Fibroblast of skin of left biceps (primary cell): ENCODE measurements at regions not wholly inside any gene's neighbourhood (a gene's known extent, or its start where the extent isn't known, plus 50 kb on each side); places are given as distances from the start of the nearest gene placed in this dataset.
"Not testable (repeated sequence)": the region's sequence is repeated elsewhere in the genome, so short reads cannot be mapped to it uniquely, and the experiment has no call there.

Experiments
- DNase-seq, 2 experiments: peaks; one replicate each; pipeline ENCODE4 v3.0.0-alpha.2; 2013; ENCODE audit warnings: low read depth in 2 of 2

DNA sequence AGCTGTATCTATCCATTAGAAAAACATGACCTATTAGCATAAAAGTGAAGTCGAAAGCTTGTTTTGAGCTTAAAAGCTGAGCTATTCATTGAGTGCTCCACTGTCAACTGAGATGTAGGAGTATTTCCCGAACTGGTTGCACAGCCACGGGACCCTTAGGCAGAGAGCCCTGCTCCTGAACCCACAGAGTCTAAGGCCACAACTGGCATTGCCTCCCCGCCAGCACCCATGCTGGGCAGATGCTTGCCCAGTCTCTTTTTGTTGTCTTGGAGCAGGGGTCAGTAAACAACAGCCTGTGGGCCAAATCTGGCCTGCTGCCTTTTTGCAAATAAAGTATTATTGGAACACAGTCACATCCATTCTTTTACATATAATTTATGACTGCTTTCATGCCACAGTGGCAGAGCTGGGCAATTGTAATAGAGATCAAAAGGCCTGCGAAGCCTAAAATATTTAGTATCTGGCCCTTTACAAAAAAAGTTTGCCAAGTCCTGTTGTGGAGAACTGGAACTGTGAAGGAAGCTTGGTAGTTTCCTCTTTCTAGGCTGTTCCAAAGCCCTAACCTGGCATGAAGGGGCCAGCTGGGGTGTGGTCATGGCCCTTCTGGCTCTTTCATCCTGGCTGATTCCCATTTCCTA lies 58.4 kb upstream of the WAPL start:
- no peak for DNase-seq

DNA sequence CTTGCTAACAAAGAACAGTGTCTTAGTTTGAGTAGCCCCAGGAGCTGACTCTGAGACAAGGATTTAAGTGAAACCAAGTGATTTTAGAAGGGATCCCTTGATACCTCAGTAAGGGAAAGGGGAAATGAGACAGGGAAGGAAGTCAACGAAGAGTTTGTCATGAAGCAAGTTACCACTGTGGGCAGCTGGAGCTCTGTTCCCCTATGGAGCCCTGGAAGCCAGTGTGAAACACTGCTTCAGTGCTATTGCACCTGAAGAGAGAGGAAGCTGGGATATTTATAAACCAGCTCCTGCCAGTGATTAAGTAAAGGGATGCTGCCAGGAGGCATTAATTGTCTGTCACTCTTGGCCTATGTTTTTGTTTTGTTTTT lies 58.9 kb upstream of the WAPL start:
- no peak for DNase-seq

DNA sequence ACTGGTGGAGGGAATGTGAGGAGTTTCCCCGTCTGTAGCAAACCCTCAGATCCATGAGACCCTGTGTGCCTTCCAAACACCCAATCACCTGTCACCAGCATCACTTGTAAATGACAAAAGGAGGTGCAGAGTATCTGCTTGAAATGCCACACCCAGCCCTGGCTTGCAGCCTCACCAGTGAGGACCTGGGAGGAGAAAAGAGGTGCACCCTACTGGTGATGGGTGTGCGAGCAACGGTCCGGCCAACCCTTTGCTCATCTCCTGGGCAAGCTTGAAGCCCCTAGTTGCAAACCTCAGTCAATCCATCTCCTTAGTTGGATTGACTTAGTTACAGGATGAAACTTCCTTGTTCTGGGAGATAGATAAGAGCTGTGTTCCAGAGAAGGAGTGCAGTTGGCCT lies 62.4 kb upstream of the WAPL start:
- no peak for DNase-seq

DNA sequence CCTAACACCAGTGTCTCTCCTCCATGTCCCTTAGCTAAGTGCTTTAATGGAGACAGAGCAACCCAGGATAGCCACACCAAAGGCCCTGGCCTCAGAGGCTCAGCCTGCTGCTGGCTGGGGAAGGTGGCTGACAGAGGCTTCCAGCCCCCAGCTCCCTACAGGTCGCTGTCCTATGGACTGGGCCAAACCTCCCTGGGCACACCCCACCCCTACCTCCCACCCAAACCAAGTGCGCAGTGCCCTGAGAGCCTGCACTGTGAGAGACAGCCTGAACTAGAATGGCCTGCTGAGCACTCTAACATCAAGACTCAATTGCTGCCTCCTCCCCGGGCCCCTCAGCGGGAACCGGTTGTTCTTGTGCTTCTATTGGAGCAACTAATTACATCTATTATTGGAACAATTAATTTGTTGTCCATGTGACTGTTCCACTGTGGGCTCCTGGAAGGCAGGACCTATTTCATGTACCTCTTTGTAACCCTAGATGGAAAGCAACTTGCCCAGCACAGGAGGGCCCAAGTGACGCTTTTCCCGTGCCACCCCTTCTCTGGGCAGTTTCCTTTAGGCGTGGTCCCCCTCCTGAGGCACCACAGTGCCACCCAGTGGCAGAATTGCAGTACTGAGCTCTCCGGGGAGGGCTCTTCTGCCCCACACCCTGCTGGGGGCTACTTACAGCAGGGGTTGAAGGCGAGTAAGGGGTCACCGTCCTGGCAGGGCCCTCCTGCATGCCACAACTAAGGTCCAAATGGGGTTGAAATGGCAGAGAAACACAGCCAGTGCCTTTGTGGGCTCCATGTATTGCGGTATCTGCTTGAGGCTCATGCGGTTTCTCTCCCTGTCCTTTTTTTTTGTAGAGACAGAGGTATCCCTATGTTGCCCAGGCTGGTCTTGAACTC lies 63.7 kb upstream of the WAPL start:
- DNase-seq, result peak; percentile 12 to 15

DNA sequence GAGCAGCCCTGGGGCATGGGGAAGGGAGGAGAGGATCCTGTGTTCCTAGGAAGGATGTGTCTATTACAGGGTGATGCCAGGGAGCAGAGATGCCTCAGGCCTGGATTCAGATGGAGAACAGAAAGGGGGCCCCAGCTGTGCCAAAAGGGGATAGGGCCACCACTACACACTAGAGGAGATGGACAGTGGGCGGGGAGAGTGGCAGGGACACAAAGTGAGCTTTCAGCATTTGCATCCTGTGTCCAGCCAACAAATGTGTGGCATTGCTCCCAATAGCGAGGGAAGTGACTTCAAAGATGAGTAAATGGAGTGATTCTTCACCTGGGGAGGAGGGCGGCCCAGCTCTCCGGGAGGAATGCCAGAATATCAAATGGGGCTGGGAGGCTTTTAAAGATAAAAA lies 64.9 kb upstream of the WAPL start:
- DNase-seq, result no peak

DNA sequence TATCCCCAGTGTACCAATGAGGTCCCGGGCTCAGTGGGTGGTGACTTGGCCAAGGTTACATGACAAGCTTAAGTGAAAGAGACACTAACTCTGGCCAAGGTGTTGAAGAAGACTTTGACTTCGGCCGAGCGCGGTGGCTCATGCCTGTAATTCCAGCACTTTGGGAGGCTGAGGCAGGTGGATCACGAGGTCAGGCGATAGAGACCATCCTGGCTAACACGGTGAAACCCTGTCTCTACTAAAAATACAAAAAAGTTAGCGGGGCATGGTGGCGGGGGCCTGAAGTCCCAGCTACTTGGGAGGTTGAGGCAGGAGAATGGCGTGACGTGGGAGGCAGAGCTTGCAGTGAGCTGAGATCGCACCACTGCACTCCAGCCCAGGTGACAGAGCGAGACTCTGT lies 65.6 kb upstream of the OPN4 start:
- DNase-seq, result not testable (repeated sequence)

DNA sequence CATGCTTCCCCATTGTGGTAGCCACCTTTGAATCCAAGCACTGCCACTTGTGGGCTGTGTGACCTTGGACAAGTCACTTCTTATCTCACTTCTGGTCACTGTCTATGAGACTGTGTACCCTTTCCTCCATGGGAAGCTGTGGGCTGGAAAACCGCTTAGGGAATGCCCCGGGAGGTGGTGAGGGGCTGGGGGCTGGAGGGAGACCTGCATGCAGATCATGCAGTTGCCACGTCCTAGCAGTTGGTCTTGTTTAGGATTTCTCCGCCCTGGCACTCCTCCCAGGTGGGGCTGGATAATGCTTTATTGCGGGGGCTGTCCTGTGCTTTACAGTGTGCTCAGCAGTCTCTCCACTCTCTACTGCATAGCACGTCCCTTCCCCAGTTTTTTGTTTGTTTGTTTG lies 62.9 kb upstream of the OPN4 start:
- DNase-seq, result no peak

DNA sequence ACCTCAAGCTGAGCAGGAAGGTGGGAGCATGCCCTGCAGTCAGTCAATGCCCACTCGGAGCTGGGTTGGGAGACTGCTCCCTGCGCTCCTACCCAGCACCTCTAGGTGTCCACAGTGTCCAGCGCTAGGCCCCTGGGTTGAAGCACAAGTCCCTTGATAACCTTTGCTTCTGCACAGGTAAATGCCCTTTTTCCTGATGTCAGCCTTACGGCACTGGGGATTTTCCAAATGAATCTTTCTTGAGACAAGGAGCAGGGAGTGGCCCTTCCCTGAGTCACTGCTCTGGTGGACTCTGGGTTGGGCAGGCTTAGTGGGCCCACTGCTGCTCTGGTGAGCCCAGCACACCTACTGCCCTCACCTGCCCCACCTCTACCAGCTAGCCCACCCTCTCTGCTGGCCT lies 61.9 kb upstream of the OPN4 start:
- no peak for DNase-seq

DNA sequence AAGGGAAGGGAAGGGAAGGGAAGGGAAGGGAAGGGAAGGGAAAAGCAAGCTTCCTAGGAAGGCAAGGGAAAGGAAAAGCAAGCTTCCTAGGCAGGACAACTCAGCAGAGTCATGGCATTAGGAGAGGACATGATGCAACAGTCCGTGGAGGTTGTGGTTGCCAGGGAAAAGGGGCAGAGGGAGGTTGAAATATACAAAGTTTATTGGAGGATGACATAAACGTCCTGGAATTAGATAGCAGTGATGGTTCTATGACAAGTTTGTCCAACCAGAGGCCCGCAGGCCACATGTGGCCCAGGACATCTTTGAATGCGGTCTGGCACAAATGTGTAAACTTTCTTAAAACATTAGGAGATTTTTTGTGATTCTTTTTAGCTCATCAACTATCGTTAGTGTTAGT lies 59.8 kb upstream of the OPN4 start:
- DNase-seq, result no peak

DNA sequence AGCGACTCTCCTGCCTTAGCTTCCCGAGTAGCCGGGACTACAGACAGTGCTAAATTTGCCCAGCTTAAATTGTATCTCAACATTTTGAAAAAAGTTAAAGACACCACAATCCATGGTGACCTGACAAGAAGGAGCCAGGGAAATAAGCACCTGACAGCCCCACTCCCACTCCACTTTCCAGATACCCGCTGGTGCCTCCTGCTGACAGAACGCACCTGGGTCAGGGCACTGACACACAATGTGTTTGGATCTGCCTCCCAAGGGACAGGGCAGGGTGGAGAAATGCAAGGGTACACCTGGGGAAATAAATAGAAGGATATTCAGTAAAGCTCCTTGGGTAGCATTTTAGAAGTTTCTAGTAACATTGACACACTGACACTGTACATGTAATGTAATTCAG lies 58.9 kb upstream of the OPN4 start:
- DNase-seq, result no peak

DNA sequence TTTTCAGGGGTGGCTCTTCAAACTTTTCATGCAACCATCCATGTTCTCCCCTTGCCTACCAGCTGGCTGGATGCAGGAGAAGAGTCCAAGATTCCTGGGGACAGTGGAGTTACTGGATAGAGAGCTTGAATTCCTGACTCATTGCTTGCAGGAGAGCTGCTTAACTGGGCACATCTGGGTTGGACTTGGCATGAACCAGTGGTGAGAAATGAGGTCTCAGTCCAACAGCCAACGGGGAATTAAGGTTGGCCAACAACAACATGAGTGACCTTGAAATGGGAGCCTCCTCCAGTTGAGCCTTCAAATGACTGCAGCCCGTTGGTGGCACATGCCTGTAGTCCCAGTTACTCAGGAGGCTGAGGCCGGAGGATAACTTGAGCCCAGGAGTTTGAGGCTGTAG lies 58.1 kb upstream of the OPN4 start:
- no peak for DNase-seq

DNA sequence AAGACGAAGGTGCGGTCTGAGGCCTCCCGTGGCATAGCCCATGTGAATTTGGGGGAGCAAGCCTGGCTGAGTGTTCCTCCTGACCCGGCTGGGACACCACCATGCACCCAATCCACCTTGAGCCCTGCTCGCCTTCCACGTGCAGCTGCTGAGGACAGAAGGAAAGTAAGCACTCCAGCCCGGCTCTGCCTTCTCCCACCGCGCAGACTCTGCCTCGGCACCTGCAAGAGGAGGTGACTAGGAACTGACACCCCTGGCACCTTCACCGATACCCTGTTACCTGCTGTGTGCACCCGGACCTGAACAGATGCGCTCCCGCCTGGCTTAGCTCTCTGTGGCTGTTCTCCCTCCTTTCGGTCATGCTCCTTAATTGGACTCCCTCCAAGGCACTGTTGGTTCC lies 57.0 kb upstream of the OPN4 start:
- DNase-seq, result no peak

DNA sequence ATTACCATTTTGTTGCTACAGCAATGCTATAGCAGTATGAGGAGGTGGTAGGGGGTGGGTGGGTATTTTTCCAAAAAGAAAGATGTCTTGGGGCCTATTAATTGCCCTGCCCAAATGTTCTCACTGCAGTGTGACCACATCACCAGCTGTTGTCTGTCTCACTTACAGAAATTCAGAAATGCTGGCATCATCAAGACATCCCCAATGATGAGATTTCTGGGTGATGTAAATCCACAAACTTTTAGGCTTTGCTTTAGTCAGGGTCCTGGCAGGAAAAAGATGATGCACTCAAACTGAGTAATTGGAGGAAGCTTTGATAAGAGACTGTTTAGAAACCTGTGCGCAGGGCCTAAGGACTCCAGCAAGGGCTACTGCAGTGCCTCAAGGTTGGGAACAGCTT lies 56.2 kb upstream of the OPN4 start:
- DNase-seq, result no peak

DNA sequence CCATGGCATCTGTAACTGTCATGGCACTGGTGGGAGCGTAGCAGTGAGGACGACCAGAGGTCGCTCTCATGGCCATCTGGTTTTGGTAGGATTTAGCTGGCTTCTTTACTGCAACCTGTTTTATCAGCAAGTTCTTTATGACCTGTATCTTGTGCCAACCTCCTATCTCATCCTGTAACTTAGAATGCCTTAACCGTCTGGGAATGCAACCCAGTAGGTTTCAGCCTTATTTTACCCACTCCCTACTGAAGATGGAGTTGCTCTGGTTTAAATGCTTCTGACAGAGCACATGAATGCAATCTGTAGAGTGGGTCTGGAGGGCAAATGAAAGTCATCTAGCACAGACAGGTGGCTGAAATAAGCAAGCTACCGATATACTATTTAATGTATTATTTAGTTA lies 55.3 kb upstream of the OPN4 start:
- DNase-seq, result no peak

DNA sequence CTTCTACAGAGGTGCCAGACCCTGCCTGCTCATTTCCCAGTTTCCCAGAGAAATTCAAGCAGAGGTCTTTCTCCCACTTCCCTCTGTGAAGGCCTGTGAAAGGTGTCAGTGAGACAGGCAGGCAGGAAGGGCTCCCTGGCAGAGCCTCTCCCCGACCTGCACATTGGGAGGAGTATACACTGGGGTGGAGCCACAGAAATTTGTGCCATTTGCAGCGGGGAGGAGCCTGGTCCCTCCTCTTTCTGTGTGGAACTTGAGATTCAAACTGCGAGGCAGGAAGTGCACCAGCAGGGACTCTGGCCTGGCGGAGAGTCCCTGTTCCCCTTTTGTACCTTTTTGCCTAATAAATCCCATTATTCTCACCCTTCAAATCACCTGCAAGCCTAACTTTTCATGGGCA lies 54.6 kb upstream of the OPN4 start:
- no peak for DNase-seq

DNA sequence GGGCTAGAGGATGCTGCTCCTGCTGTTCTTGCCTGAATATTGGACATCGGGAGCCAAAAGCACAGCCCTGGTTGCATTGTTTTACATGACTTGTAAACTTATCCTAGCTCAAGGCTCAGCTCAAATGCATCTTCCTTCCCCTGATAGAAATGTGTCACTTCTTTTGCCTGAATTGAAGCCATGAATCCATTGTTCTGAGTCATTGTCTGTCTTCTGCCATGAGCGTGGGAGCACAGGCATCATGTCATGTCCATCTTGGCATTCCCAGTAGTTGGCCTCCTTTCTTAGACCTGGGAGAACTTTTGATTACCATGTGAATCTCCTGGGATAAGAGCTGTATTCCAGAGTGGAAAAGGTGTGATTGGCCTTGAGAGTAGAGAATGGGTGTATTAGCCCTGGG lies 54.1 kb upstream of the OPN4 start:
- no peak for DNase-seq

DNA sequence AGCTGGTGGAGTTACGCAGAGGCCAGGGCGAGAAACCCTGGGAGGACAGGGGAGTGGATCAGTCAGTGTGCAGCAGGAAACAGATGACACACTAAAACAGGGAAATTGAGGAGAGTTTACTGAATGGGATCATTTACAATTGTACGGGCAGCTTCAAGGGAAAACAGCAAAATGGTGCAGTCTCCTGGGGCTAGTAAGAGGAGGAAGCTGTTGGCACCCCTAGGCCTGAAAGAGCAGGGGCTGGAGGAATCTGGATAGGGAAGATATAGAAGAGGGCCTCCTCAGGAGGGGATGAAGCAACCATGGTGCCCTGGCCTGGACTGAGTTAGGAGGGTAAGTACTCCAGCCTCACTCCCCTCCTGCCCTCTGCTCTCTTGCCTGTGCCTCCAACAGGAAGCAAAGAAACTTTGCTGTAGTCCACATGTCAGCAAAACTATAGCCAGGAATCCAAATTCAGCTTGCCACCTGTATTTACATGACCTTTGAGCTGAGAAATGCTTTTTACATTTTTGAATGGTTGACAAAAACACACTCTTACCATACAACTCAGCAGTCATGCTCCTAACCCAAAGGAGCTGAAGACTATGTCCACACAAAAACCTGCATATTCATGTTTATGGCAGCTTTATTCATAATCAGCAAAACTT lies 52.3 kb upstream of the OPN4 start:
- no peak for DNase-seq

DNA sequence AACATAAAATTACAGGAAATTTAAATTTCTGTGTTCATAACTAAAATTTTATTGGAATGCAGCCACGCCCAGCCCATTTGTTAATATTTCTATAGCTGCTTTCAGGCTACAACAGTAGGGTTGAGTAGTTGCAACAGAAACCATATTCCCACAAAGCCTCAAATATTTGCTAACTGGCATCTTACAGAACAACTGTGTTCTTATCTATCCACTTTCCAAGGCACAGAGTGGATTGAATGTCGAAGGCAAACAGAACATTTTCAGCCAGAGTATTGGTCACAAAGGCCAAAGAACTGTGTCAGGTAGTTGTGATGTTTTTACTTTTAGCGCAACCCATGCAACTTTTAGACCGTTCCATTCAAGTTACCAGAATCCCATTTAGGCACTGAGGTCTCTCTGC lies 51.1 kb upstream of the OPN4 start:
- DNase-seq, result no peak
